DND-41 (cell line): ENCODE measurements at regions not wholly inside any gene's neighbourhood (a gene's known extent, or its start where the extent isn't known, plus 50 kb on each side); places are given as distances from the start of the nearest gene placed in this dataset.

ENCODE experiments used
- ATAC-seq: fragments of 200-7000 bp; cut with Tn5 transposase; 3 replicates; pipeline ENCODE4 v1.9.1; 2021; ENCODE audit warnings: low read depth; ENCODE audit not compliant: insufficient read depth
- DNase-seq: peaks from one replicate; pipeline ENCODE4 v3.0.0-alpha.2; 2020
- H2AFZ ChIP-seq: 2 replicates; pipeline ENCODE4 v1.6.0; 2012; ENCODE audit warnings: low read depth, low read length
- H3K27ac ChIP-seq: 2 replicates; pipeline ENCODE4 v1.5.1; 2012; ENCODE audit warnings: low read length, inconsistent platforms
- H3K27me3 ChIP-seq: fragments of 200-600 bp; sonication (generic); 2 replicates; pipeline ENCODE4 v1.6.0; 2012; ENCODE audit warnings: low read length, mild to moderate bottlenecking, inconsistent platforms; ENCODE audit not compliant: insufficient read depth, poor library complexity
- H3K36me3 ChIP-seq: 2 replicates; pipeline ENCODE4 v1.5.1; 2012; ENCODE audit warnings: low read length, inconsistent platforms; ENCODE audit not compliant: insufficient read depth
- H3K4me1 ChIP-seq: 2 replicates; pipeline ENCODE4 v1.5.1; 2012; ENCODE audit warnings: mild to moderate bottlenecking, low read length; ENCODE audit not compliant: insufficient read depth
- H3K4me2 ChIP-seq: 2 replicates; pipeline ENCODE4 v1.6.0; 2012; ENCODE audit warnings: mild to moderate bottlenecking, moderate library complexity, low read length, inconsistent platforms; ENCODE audit not compliant: insufficient read depth
- H3K4me3 ChIP-seq, 2 experiments: fragments of 200-600 bp in 1 of 2; shearing (Covaris generic) in 1 of 2; 2 replicates each; pipeline ENCODE4 v1.5.1; 2012 to 2016; ENCODE audit warnings: inconsistent platforms in 2 of 2, low read length in 2 of 2, mild to moderate bottlenecking in 2 of 2, low read depth in 1 of 2, moderate library complexity in 1 of 2
- H3K79me2 ChIP-seq: 2 replicates; pipeline ENCODE4 v1.6.0; 2012; ENCODE audit warnings: low read length, inconsistent platforms; ENCODE audit not compliant: insufficient read depth
- H3K9ac ChIP-seq: 2 replicates; pipeline ENCODE4 v1.6.0; 2012; ENCODE audit warnings: low read depth, mild to moderate bottlenecking, inconsistent platforms, low read length, moderate library complexity
- H3K9me3 ChIP-seq: 2 replicates; pipeline ENCODE4 v1.5.1; 2012; ENCODE audit warnings: low read length, moderate library complexity, mild to moderate bottlenecking, inconsistent platforms; ENCODE audit not compliant: insufficient read depth, severe bottlenecking
- H4K20me1 ChIP-seq: 2 replicates; pipeline ENCODE4 v1.6.0; 2012; ENCODE audit warnings: low read length; ENCODE audit not compliant: insufficient read depth
- CTCF ChIP-seq: IDR thresholded peaks from 2 replicates; pipeline ENCODE4 v1.5.1; 2012; ENCODE audit warnings: borderline replicate concordance, low read length, moderate library complexity, mild to moderate bottlenecking; ENCODE audit not compliant: poor library complexity, severe bottlenecking; ENCODE audit errors: extremely low read depth
- EZH2 ChIP-seq: IDR thresholded peaks from 3 replicates; pipeline ENCODE4 v1.6.1; 2012; ENCODE audit warnings: borderline replicate concordance, low read depth, mild to moderate bottlenecking, moderate library complexity, low read length, inconsistent platforms; ENCODE audit not compliant: severe bottlenecking

- H3K4me1 ChIP-seq = no peaks in the 10 kb centered on the region
- no peak overlapping the region for H3K4me2 ChIP-seq
- TF ChIP-seq CTCF = no peak
- no peak for TF ChIP-seq EZH2
- no peak overlapping the region for H3K27ac ChIP-seq
- no peak overlapping the region for H3K9ac ChIP-seq
- H3K27me3 ChIP-seq = peaks cover 5% of the 10 kb centered on the region
- DNase-seq = no peak
- H3K36me3 ChIP-seq = no peaks in the 10 kb centered on the region
- no peaks in the 10 kb centered on the region for H3K9me3 ChIP-seq
- H4K20me1 ChIP-seq = no peaks in the 10 kb centered on the region
- ATAC-seq = no peak
- no peak overlapping the region for H2AFZ ChIP-seq
- H3K4me3 ChIP-seq = no peak overlapping the region
- no peaks in the 10 kb centered on the region for H3K79me2 ChIP-seq
These were observed 341.7 kb upstream of the KITLG start for GRCh38 chr12:88921890-88922532.

GRCh38 chr12:88921434-88921833, 341.2 kb upstream of the KITLG start:
- ATAC-seq = no peak
- H2AFZ ChIP-seq = no peak overlapping the region

GRCh38 chr12:88918161-88918560, 337.9 kb upstream of the KITLG start:
- no peaks in the 10 kb centered on the region for H4K20me1 ChIP-seq
- no peak overlapping the region for H2AFZ ChIP-seq
- DNase-seq (no peak), ATAC-seq (no peak)
- H3K27ac ChIP-seq = no peak overlapping the region
- H3K9ac ChIP-seq = no peak overlapping the region
- H3K4me3 ChIP-seq = no peak overlapping the region
- H3K9me3 ChIP-seq = peaks cover 2% of the 10 kb centered on the region
- H3K4me1 ChIP-seq = no peaks in the 10 kb centered on the region
- H3K36me3 ChIP-seq = no peaks in the 10 kb centered on the region
- H3K4me2 ChIP-seq = no peak overlapping the region
- TF ChIP-seq CTCF (no peak), EZH2 (no peak)
- H3K27me3 ChIP-seq = no peaks in the 10 kb centered on the region
- no peaks in the 10 kb centered on the region for H3K79me2 ChIP-seq

More at GRCh38 chr12:88921434-88921833, 341.2 kb upstream of the KITLG start:
- Histone ChIP-seq H4K20me1 (no peaks in the 10 kb centered on the region), H3K27me3 (peaks cover 5% of the 10 kb centered on the region), H3K9ac (no peak overlapping the region), H3K27ac (no peak overlapping the region), H3K9me3 (no peaks in the 10 kb centered on the region), H3K4me2 (no peak overlapping the region), H3K36me3 (no peaks in the 10 kb centered on the region), H3K4me3 (no peak overlapping the region), H3K4me1 (no peaks in the 10 kb centered on the region), H3K79me2 (no peaks in the 10 kb centered on the region)
- DNase-seq = no peak
- TF ChIP-seq CTCF (no peak), EZH2 (no peak)
